ENCODE measurements at regions not wholly inside any gene's neighbourhood (a gene's known extent, or its start where the extent isn't known, plus 50 kb on each side); places are given as distances from the start of the nearest gene placed in this dataset.

DNA sequence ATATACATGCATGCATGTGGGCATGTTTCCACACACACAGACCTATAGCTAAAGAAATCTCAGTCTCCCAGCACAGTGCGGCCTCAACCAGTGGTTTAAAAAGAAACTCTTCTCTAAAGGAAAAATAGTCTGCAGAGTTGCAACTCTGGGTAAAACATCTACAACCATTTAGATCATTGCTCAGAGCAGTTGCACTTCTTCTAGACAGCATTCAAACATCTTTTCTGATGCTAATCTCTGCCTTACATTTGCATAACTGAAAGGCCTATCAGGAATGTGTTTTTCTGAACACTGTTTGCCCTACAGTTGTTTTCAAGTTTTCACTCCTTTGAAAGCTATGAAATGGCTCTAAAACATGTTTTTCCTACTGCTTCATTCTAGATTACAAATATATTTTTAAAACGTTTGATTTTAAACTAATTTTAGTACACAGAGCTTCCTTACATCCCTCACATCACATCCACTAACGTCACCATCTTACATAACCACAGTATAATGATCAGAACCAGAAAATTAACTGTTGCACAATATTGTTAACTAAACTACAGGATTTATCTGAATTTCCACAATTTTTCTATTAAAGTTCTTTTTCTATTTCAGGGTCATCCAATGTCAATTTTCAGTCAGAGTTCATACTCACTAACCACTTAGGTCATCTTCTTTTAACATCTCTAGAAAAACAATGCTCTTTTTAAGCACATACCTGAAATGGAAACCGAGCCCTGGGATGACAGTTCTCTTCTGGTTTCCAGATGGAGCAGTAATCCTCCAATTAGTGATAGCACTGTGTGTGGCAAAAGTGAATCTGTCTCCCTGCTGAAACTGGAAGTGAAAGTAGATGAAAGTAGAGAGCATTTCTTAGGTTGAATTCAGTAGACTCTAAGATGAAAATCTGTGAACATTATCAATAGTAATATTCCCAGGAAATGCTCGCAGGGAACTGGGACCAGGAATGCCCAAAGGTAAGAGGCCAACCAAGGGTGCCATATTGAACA is 501.6 kb upstream of the GCFC2 start:
- TF ChIP-seq, protein P1, sequence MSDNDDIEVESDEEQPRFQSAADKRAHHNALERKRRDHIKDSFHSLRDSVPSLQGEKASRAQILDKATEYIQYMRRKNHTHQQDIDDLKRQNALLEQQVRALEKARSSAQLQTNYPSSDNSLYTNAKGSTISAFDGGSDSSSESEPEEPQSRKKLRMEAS (IDR thresholded peaks at IDR 0.05), result no peak
- TF ChIP-seq FOSL1 (IDR thresholded peaks at IDR 0.05; ENCODE audit: low read depth), result no peak
- TF ChIP-seq, protein P2, sequence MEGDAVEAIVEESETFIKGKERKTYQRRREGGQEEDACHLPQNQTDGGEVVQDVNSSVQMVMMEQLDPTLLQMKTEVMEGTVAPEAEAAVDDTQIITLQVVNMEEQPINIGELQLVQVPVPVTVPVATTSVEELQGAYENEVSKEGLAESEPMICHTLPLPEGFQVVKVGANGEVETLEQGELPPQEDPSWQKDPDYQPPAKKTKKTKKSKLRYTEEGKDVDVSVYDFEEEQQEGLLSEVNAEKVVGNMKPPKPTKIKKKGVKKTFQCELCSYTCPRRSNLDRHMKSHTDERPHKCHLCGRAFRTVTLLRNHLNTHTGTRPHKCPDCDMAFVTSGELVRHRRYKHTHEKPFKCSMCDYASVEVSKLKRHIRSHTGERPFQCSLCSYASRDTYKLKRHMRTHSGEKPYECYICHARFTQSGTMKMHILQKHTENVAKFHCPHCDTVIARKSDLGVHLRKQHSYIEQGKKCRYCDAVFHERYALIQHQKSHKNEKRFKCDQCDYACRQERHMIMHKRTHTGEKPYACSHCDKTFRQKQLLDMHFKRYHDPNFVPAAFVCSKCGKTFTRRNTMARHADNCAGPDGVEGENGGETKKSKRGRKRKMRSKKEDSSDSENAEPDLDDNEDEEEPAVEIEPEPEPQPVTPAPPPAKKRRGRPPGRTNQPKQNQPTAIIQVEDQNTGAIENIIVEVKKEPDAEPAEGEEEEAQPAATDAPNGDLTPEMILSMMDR (IDR thresholded peaks at IDR 0.05 in 2 of 3, conservative IDR thresholded peaks at IDR 0.05 in 1 of 3; ENCODE audit: borderline replicate concordance in 1 of 3, insufficient read depth in 1 of 3, low read depth in 2 of 3, low read length in 2 of 3), result no peak
